ENCODE measurements at regions not wholly inside any gene's neighbourhood (a gene's known extent, or its start where the extent isn't known, plus 50 kb on each side); places are given as distances from the start of the nearest gene placed in this dataset.

DNA sequence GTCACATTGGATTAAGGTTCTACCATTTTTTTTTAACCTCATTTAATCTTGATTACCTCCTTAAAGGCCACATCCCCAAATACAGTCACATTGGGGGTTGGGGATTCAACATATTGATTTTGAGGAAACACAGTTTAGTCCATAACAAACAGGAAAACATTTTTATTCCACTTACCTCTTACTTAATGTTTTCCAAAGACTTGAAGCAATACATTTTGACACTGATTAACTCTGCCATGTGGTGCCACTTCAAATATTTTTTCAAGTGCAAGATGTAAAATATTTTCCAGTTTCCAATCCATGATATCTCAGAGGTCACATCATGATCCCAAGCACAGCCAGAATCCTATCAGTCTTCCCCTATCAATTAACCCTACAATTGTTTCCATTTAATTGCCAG is 548.0 kb downstream of the CSNK1G3 start:
- no peak for DNase-seq
- H3K4me3 ChIP-seq: no peak overlapping the region
- no peaks in the 10 kb centered on the region for H3K27me3 ChIP-seq
- no peaks in the 10 kb centered on the region for H3K9me3 ChIP-seq
- intact Hi-C loops (cut with DNase I; ENCODE audit: low total_unique reads): no loop called here
- H3K27ac ChIP-seq: peak overlapping the region in 1 of 5 donors; percentile 53
- peaks cover 19 to 44% (median 31%) of the 10 kb centered on the region in 4 donors for H3K4me1 ChIP-seq
- no peaks in the 10 kb centered on the region for H3K36me3 ChIP-seq
- TF ChIP-seq POLR2AphosphoS5 (IDR thresholded peaks at IDR 0.05) (no peak), POLR2A (IDR thresholded peaks at IDR 0.05) (no peak), EP300 (IDR thresholded peaks at IDR 0.05) (no peak)
- TF ChIP-seq, protein P1, sequence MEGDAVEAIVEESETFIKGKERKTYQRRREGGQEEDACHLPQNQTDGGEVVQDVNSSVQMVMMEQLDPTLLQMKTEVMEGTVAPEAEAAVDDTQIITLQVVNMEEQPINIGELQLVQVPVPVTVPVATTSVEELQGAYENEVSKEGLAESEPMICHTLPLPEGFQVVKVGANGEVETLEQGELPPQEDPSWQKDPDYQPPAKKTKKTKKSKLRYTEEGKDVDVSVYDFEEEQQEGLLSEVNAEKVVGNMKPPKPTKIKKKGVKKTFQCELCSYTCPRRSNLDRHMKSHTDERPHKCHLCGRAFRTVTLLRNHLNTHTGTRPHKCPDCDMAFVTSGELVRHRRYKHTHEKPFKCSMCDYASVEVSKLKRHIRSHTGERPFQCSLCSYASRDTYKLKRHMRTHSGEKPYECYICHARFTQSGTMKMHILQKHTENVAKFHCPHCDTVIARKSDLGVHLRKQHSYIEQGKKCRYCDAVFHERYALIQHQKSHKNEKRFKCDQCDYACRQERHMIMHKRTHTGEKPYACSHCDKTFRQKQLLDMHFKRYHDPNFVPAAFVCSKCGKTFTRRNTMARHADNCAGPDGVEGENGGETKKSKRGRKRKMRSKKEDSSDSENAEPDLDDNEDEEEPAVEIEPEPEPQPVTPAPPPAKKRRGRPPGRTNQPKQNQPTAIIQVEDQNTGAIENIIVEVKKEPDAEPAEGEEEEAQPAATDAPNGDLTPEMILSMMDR (IDR thresholded peaks at IDR 0.05): no peak

DNA sequence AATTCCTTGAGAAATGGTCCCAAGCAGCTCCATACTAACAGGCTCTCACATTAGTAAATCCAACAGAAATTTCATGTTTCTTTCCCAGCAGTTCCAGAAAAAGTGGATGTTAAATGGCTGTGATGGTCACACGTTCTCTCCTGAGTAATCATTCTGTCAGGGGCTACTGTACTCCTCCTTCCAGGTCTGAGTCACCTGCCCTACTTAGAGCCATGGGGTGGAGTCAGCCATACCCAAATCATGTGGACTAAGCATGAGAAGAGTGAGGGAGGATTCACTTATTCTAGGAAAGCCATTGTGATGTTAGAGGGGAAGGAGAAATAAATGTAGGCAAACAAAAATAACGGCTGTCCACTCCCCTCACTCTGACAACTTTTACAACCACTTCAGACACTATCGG is 547.2 kb downstream of the CSNK1G3 start:
- DNase-seq: no peak
- Histone ChIP-seq H3K9me3 (no peaks in the 10 kb centered on the region), H3K4me1 (peaks cover 19 to 44% (median 31%) of the 10 kb centered on the region in 4 donors), H3K27me3 (no peaks in the 10 kb centered on the region), H3K36me3 (no peaks in the 10 kb centered on the region), H3K27ac (no peak overlapping the region), H3K4me3 (no peak overlapping the region)
- TF ChIP-seq POLR2A (IDR thresholded peaks at IDR 0.05): no peak
- TF ChIP-seq, protein P1 (IDR thresholded peaks at IDR 0.05): no peak
- 79 to 90% (median 88%) methylated on average over 3 of the region's 3 CpGs for WGBS, 5 donors
- intact Hi-C loops (cut with DNase I; ENCODE audit: low total_unique reads): no loop called here

DNA sequence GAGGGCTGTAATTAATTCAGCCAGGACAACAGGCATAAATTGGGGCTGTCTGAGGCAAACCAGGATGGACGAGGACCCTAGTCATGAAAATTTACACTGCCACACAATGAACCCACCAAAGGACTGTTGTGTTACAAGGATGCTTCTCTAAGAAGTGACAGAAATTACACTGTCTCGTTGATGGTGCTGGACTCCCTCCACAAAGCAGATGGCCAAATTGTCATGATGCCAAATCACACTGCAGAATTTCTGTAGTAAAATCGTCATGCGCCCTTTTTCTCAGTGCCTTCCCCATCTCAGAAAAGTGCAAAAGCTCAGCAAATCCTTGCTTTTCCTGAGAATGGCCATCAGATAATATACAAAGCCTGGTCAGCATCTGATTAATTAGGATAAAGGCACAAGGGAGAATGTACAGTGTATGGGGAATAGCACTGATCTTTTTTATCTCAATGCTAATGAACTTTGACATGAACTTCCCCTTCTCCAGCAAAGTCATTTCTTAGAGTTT is 545.8 kb downstream of the CSNK1G3 start:
- DNase-seq: peak in 1 of 2 donors; percentile 49
- WGBS, 5 donors: 25 to 36% (median 32%) methylated on average over 4 of the region's 4 CpGs

DNA sequence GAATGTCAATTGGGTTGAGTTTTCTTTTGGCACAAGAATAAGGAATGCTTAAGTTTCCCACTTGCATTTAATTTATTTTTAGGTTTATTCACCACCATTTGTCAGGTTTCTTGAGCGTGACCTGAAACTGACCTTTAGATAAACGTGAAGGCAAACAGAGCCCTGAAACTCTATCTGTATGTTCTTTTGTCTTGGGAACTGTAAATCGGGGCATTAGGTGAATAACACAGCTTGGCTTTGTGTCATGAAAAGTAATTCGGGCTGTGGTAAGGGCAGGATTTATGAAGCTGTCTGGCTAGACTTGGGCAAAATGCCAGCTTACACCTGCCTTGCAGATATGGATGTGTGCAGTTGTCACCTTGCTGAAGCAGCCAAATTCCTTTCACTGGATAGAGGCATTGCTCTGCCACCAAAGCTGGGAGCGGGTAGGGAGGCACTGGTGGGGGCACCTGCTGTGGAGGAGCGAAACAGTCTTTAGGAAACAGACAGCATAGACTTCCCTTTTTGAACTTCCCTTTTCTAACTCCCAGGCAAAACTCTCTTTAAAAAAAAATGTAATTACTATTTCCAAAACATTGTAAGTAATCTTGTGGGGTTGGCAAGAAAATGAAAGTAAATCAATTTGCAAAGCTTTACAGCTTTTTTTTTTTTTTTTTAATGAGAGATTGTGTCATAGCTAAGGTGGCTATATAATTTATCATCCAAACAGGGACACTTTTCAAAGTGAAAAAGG is 545.2 kb downstream of the CSNK1G3 start:
- TF ChIP-seq POLR2AphosphoS5 (IDR thresholded peaks at IDR 0.05) (no peak), POLR2A (IDR thresholded peaks at IDR 0.05) (no peak), EP300 (IDR thresholded peaks at IDR 0.05) (no peak)
- TF ChIP-seq, protein P1 (IDR thresholded peaks at IDR 0.05): no peak
- H3K4me1 ChIP-seq: peaks cover 19 to 44% (median 30%) of the 10 kb centered on the region in 4 donors
- DNase-seq: peak; percentile 62 to 88
- H3K27me3 ChIP-seq: no peaks in the 10 kb centered on the region
- H3K4me3 ChIP-seq: peak overlapping the region in 3 of 4 donors; percentile 17 to 19 (median 18)
- H3K9me3 ChIP-seq: no peaks in the 10 kb centered on the region
- intact Hi-C loops (cut with DNase I; ENCODE audit: low total_unique reads): no loop called here
- H3K36me3 ChIP-seq: no peaks in the 10 kb centered on the region
- peak overlapping the region in 2 of 5 donors; percentile 42 to 52 for H3K27ac ChIP-seq
- 9 to 21% (median 13%) methylated on average over 6 of the region's 6 CpGs for WGBS, 5 donors

More for the DNA sequence above, 545.8 kb downstream of the CSNK1G3 start:
- Histone ChIP-seq H3K4me1 (peaks cover 19 to 44% (median 31%) of the 10 kb centered on the region in 4 donors), H3K4me3 (peak overlapping the region in 3 of 4 donors; percentile 17 to 19 (median 18)), H3K27me3 (no peaks in the 10 kb centered on the region), H3K9me3 (no peaks in the 10 kb centered on the region), H3K36me3 (no peaks in the 10 kb centered on the region), H3K27ac (peak overlapping the region in 1 of 5 donors; percentile 42)
- TF ChIP-seq POLR2A (IDR thresholded peaks at IDR 0.05) (no peak), EP300 (IDR thresholded peaks at IDR 0.05) (no peak)
- TF ChIP-seq, protein P1 (IDR thresholded peaks at IDR 0.05): no peak
- intact Hi-C loops (cut with DNase I; ENCODE audit: low total_unique reads): no loop called here

All from stomach (tissue), 8 donors.